Motor neuron (in vitro differentiated cells): ENCODE measurements at regions not wholly inside any gene's neighbourhood (a gene's known extent, or its start where the extent isn't known, plus 50 kb on each side); places are given as distances from the start of the nearest gene placed in this dataset.
A peak's percentile ranks its signal among the peaks of the same experiment; 100 is the strongest.

Source experiments
- ATAC-seq, 8 experiments: fragments of 200-7000 bp; cut with Tn5 transposase; replicated peaks in 6 of 8; 2 replicates each; pipeline ENCODE4 v1.8.0; 2021; ENCODE audit warnings: mild to moderate bottlenecking in 8 of 8, moderate library complexity in 8 of 8
- H3K27ac ChIP-seq, 2 donors: fragments of 250-450 bp; sonication (Bioruptor Pico); 2 replicates each; pipeline ENCODE4 v1.9.0; 2021; ENCODE audit warnings: antibody characterized with exemption in 2 of 2, mild to moderate bottlenecking in 2 of 2, moderate library complexity in 1 of 2
- H3K4me1 ChIP-seq, 2 donors: fragments of 250-450 bp; sonication (Bioruptor Pico); replicated peaks in 1 of 2; 2 replicates each; pipeline ENCODE4 v1.6.1; 2021; ENCODE audit warnings: antibody characterized with exemption in 2 of 2, mild to moderate bottlenecking in 2 of 2, moderate library complexity in 1 of 2
- H3K4me3 ChIP-seq, 5 donors: fragments of 250-450 bp; sonication (Bioruptor Pico); 2 replicates each; pipeline ENCODE4 v1.9.0; 2021; ENCODE audit warnings: antibody characterized with exemption in 5 of 5, mild to moderate bottlenecking in 5 of 5, moderate library complexity in 4 of 5
- WGBS, 10 experiments: fragments of 450-650 bp; shearing (Covaris generic); methylation state at CpG; one replicate each; pipeline ENCODE4 v1.0.0; 2022; 5-methylcytosine and 5-hydroxymethylcytosine counted together
- in situ Hi-C, 9 experiments: fragments of 400-800 bp; cut with MboI; loops; one replicate each; pipeline ENCODE4 v1.15.0; 2021; ENCODE audit warnings: low sequenced_read_pairs in 9 of 9, low pct_unique_long_range_greater_than_20kb in 2 of 9; ENCODE audit not compliant: unreplicated experiment in 9 of 9

- Histone ChIP-seq H3K4me3 (no peak overlapping the region), H3K27ac (no peak overlapping the region), H3K4me1 (no peaks in the 10 kb centered on the region)
- in situ Hi-C loops = no loop called here
- ATAC-seq = no peak
- 0 to 100% (median 55%) methylated on average over 1 to 3 of the region's 3 CpGs; no CpG with 5 or more reads in 1 of the 10 experiments for WGBS, 10 experiments
These were observed 274.0 kb downstream of the MAF start for GRCh38 chr16:79326549-79326948.

- ATAC-seq = no peak
- in situ Hi-C loops = no loop called here
- no peak overlapping the region for H3K4me3 ChIP-seq
- H3K4me1 ChIP-seq = no peaks in the 10 kb centered on the region
- H3K27ac ChIP-seq = no peak overlapping the region
- 14 to 91% (median 79%) methylated on average over 2 to 6 of the region's 8 CpGs; no CpG with 5 or more reads in 4 of the 10 experiments for WGBS, 10 experiments
These were observed 275.2 kb downstream of the MAF start for GRCh38 chr16:79325226-79325945.

DNA sequence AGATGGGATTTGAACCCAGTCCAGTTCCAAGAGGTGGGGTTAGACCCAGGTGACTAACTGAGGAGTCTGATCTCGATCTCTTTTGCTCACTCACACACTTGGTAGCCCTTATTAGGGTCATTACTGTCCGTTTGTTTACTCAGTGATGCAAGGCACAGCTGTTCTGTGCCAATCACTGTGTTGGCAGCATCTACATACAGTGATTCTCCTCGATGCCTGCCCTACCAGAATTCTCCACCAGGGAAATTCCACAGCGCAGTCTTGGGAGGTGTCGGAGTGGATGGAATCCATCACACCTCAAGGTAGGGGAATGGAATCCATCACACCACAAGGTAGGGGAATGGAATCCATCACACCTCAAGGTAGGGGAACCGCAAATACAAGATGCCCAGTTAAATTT is 279.6 kb downstream of the MAF start:
- H3K27ac ChIP-seq = no peak overlapping the region
- H3K4me1 ChIP-seq = peaks cover 0 to 2% of the 10 kb centered on the region in 2 donors
- ATAC-seq = no peak
- WGBS, 10 experiments = 0 to 100% (median 78%) methylated on average over 1 to 5 of the region's 6 CpGs; no CpG with 5 or more reads in 3 of the 10 experiments
- in situ Hi-C loops = no loop called here
- H3K4me3 ChIP-seq = no peak overlapping the region

- H3K4me1 ChIP-seq = peaks cover 0 to 2% of the 10 kb centered on the region in 2 donors
- in situ Hi-C loops = no loop called here
- ATAC-seq = peak in 5 of 8 experiments; percentile 33 to 90 (median 62)
- 0 to 93% (median 65%) methylated on average over 2 to 4 of the region's 4 CpGs; no CpG with 5 or more reads in 3 of the 10 experiments for WGBS, 10 experiments
- no peak overlapping the region for H3K27ac ChIP-seq
- no peak overlapping the region for H3K4me3 ChIP-seq
These were observed 282.2 kb downstream of the MAF start for GRCh38 chr16:79318143-79318899.

DNA sequence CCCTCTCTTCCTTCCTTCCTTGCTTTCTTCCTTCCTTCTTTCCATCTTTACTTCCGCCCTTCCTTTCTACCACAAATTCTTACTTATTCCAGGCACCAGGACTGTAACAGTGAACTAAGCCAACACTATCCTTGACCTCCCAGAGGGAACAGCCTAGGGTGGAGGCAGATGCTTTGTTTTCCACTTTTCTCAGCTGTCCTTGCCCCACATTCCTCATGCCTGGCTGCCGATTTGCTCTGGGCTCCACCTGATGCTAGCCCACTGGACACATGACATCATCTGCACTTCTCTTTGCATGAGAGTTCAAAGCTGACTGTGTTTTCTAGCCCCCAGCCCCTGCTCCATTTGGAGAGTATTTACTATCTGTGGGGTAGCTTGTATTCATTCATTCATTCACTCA is 283.0 kb downstream of the MAF start:
- in situ Hi-C loops = no loop called here
- Histone ChIP-seq H3K4me1 (peaks cover under 1 to 2% of the 10 kb centered on the region in 2 donors), H3K27ac (no peak overlapping the region), H3K4me3 (no peak overlapping the region)
- ATAC-seq = peak in 5 of 8 experiments; percentile 26 to 60 (median 41)
- 0 to 57% (median 34%) methylated on average over 1 to 2 of the region's 2 CpGs; no CpG with 5 or more reads in 3 of the 10 experiments for WGBS, 10 experiments

- no peak for ATAC-seq
- H3K4me3 ChIP-seq = no peak overlapping the region
- in situ Hi-C loops = no loop called here
- no peak overlapping the region for H3K27ac ChIP-seq
- H3K4me1 ChIP-seq = peaks cover 6% of the 10 kb centered on the region in 2 donors
These were observed 283.5 kb downstream of the MAF start for GRCh38 chr16:79317026-79317425.

DNA sequence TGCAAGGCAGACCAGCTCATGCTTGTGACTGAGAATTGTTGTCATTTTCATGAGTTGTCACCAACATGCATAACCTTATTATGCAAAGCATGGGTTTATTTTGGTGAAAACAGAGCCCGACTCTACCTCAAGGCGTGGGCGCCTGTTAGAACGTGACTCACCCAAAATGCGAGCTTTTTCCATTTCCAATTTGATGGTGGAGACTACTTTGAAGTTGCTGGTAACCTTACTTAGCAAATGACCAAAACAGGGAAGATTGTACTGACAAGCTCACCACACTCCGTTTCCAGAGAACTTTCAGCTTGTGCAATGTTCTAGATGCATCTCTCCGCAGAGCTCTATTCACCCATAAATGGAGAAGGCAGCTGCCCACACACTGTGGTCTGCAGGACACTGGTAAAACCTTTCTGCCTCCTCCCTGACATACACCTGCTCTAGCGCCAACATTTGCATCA is 284.5 kb downstream of the MAF start:
- Histone ChIP-seq H3K27ac (no peak overlapping the region), H3K4me1 (peaks cover 7 to 12% of the 10 kb centered on the region in 2 donors), H3K4me3 (no peak overlapping the region)
- in situ Hi-C loops = no loop called here
- 6 to 92% (median 60%) methylated on average over 4 to 7 of the region's 8 CpGs; no CpG with 5 or more reads in 3 of the 10 experiments for WGBS, 10 experiments
- peak in 1 of 8 experiments; percentile 29 for ATAC-seq

DNA sequence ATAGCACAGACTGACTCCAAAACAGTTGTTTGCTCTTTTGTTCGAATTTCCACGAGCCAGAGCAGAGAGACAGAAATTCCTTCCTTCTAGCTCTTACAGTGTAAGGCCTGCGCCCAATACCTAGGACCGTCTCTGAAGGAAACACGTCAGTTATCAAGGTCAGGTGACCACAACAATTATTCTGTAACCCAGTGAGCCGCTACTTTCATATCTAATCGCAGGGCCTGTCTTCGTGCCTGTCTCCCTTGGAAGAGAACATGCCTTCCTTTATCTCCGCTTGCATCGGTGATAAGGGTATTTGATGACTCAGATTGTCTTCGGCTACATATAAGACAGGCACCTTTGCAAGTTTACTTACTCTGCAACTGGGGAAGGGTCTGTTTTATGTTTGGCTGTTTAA is 288.0 kb downstream of the MAF start:
- in situ Hi-C loops = no loop called here
- Histone ChIP-seq H3K4me3 (no peak overlapping the region), H3K27ac (no peak overlapping the region), H3K4me1 (peaks cover 17 to 18% of the 10 kb centered on the region in 2 donors)
- WGBS, 10 experiments = 21 to 100% (median 69%) methylated on average over 1 to 10 of the region's 11 CpGs
- ATAC-seq = peak in 1 of 8 experiments; percentile 18

DNA sequence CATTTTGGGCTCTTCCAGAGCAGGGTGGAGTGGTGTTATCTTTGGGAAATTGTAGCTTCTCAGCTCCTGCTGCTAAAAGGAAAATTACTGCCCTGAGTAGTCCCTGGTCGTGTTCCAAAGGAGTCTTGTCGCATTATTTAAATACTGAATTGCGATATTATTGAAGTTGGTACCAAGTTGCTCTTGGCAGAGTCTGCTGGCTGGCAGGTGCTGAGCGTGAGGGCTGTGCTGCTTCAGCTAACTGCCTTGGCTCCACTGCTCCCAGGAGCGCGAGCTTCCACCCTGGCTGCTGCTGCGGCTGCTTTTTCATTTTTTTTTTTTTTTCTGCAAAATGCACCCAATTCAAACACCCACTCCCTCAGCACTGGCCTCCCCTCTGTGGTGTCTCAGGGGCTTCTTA is 289.8 kb downstream of the MAF start:
- Histone ChIP-seq H3K4me3 (no peak overlapping the region), H3K4me1 (peaks cover 18 to 19% of the 10 kb centered on the region in 2 donors), H3K27ac (no peak overlapping the region)
- in situ Hi-C loops = no loop called here
- peak in 1 of 8 experiments; percentile 47 for ATAC-seq
- WGBS, 10 experiments = 3 to 100% (median 65%) methylated on average over 2 to 6 of the region's 7 CpGs; no CpG with 5 or more reads in 2 of the 10 experiments

- Histone ChIP-seq H3K4me1 (peaks cover 29 to 30% of the 10 kb centered on the region in 2 donors), H3K27ac (no peak overlapping the region), H3K4me3 (no peak overlapping the region)
- ATAC-seq = peak in 1 of 8 experiments; percentile 32
- 0 to 74% (median 45%) methylated on average over 3 to 6 of the region's 6 CpGs for WGBS, 10 experiments
- in situ Hi-C loops = no loop called here
These were observed 290.9 kb downstream of the MAF start for GRCh38 chr16:79309606-79310005.

- ATAC-seq = no peak
These were observed 293.3 kb downstream of the MAF start for GRCh38 chr16:79307214-79307613.

DNA sequence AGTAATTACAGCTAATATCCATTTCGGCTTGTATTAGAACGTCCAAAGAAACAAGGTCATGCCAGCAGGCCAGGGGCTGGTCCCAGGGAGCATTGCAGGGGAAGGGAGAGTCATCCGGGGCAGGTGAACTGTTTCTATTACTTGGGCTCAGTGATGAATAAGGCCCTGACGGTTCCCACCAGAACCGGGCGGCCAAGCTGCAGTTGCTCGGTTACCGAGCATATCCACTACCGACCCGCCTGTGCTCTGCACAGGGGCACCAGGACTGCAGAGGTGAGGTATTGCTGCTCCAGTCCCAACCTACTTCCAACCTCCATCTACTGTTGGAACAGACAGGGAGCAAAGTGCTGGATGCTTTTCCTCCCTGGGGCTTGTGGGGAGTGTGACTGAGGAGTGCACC is 295.5 kb downstream of the MAF start:
- no peak overlapping the region for H3K4me3 ChIP-seq
- in situ Hi-C loops = no loop called here
- 40 to 80% (median 56%) methylated on average over 1 to 6 of the region's 10 CpGs; no CpG with 5 or more reads in 4 of the 10 experiments for WGBS, 10 experiments
- ATAC-seq = peak in 5 of 8 experiments; percentile 52 to 86 (median 70)
- peaks cover 39 to 43% of the 10 kb centered on the region in 2 donors for H3K4me1 ChIP-seq
- H3K27ac ChIP-seq = no peak overlapping the region

More at GRCh38 chr16:79307214-79307613, 293.3 kb downstream of the MAF start:
- no peak overlapping the region for H3K4me3 ChIP-seq
- H3K27ac ChIP-seq = no peak overlapping the region
- in situ Hi-C loops = no loop called here
- 13 to 100% (median 88%) methylated on average over 1 to 7 of the region's 10 CpGs; no CpG with 5 or more reads in 3 of the 10 experiments for WGBS, 10 experiments
- peaks cover 43 to 47% of the 10 kb centered on the region in 2 donors for H3K4me1 ChIP-seq

GRCh38 chr16:79303959-79304387 is 296.6 kb downstream of the MAF start:
- H3K4me3 ChIP-seq = no peak overlapping the region
- peak in 6 of 8 experiments; percentile 32 to 88 (median 70) for ATAC-seq
- H3K4me1 ChIP-seq = peaks cover 41 to 44% of the 10 kb centered on the region in 2 donors
- 10 to 90% (median 57%) methylated on average over 2 to 7 of the region's 8 CpGs for WGBS, 10 experiments
- no peak overlapping the region for H3K27ac ChIP-seq
- in situ Hi-C loops = no loop called here
